ENCODE measurements at regions not wholly inside any gene's neighbourhood (a gene's known extent, or its start where the extent isn't known, plus 50 kb on each side); places are given as distances from the start of the nearest gene placed in this dataset.

DNA sequence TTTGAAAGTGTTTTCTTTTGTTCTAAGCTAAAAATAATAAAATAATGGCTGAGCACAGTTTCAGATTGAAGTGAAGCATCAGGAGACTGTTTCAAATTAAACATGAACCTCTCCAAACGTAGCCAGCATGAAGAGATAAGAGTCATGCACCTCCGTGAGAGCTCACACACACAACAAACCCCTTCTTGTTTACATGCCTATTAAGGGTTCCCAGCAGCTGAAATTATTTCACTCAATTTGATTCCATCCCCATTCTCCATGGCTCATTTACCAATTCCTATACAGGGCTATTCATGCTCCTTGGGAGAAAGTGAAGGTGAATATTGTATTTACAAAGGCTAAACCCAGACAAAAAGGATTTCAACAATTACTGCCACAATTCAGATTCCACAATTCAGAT is 954.1 kb upstream of the INTU start:
- no peaks in the 10 kb centered on the region for H3K9me3 ChIP-seq (ENCODE audit: control insufficient read depth, insufficient read depth, low read length)
- no peaks in the 10 kb centered on the region for H3K9me2 ChIP-seq (replicated peaks; ENCODE audit: control insufficient read depth, low read length)
- no peak overlapping the region for H3K4me2 ChIP-seq (ENCODE audit: low read length)
- H3K27me3 ChIP-seq (ENCODE audit: control insufficient read depth, low read length) = no peaks in the 10 kb centered on the region
- H3K79me2 ChIP-seq (ENCODE audit: control insufficient read depth, low read length) = no peaks in the 10 kb centered on the region
- no peaks in the 10 kb centered on the region for H3K36me3 ChIP-seq (ENCODE audit: control insufficient read depth, low read length)
- H3K4me1 ChIP-seq (ENCODE audit: control insufficient read depth, low read length) = no peaks in the 10 kb centered on the region
- TF ChIP-seq EZH2phosphoT487 (IDR thresholded peaks at IDR 0.05; ENCODE audit: borderline replicate concordance, low read length) = no peak
- no peak for TF ChIP-seq CTCF (IDR thresholded peaks at IDR 0.05; ENCODE audit: low read depth, low read length, poor library complexity, severe bottlenecking)
- no peak overlapping the region for H3K4me3 ChIP-seq (ENCODE audit: low read length)
- no peaks in the 10 kb centered on the region for H4K20me1 ChIP-seq (ENCODE audit: control insufficient read depth, insufficient read depth, low read depth, low read length)
- H3F3A ChIP-seq (ENCODE audit: control insufficient read depth, insufficient read depth) = no peaks in the 10 kb centered on the region
- H3K27ac ChIP-seq (ENCODE audit: low read depth, low read length) = no peak overlapping the region

DNA sequence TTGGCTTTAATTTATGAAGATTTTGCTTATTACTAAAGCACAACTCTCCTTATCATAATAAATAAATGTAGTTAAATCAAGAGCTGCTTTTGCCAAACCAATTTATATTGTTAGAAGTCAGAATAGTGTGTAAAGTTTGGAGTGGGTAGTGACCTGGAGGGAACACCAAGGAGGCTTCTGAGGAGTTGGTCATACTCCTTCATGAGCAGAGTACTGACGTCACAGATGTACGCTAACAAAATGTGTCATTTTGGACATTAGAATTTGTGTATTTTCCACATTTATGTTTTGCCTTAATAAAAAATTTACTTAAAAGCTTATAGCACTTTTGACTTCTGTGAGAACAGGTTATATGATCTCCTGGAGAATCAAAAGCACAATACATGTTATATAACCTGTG is 953.5 kb upstream of the INTU start:
- H3K4me3 ChIP-seq (ENCODE audit: low read length) = no peak overlapping the region
- no peaks in the 10 kb centered on the region for H3K27me3 ChIP-seq (ENCODE audit: control insufficient read depth, low read length)
- no peaks in the 10 kb centered on the region for H3K79me2 ChIP-seq (ENCODE audit: control insufficient read depth, low read length)
- H3K4me1 ChIP-seq (ENCODE audit: control insufficient read depth, low read length) = no peaks in the 10 kb centered on the region
- no peaks in the 10 kb centered on the region for H3K9me2 ChIP-seq (replicated peaks; ENCODE audit: control insufficient read depth, low read length)
- H3K36me3 ChIP-seq (ENCODE audit: control insufficient read depth, low read length) = no peaks in the 10 kb centered on the region
- TF ChIP-seq EZH2phosphoT487 (IDR thresholded peaks at IDR 0.05; ENCODE audit: borderline replicate concordance, low read length) (no peak), CTCF (IDR thresholded peaks at IDR 0.05; ENCODE audit: low read depth, low read length, poor library complexity, severe bottlenecking) (no peak)
- H3K4me2 ChIP-seq (ENCODE audit: low read length) = no peak overlapping the region
- no peaks in the 10 kb centered on the region for H4K20me1 ChIP-seq (ENCODE audit: control insufficient read depth, insufficient read depth, low read depth, low read length)
- H3F3A ChIP-seq (ENCODE audit: control insufficient read depth, insufficient read depth) = no peaks in the 10 kb centered on the region
- no peak overlapping the region for H3K27ac ChIP-seq (ENCODE audit: low read depth, low read length)
- H3K9me3 ChIP-seq (ENCODE audit: control insufficient read depth, insufficient read depth, low read length) = no peaks in the 10 kb centered on the region

DNA sequence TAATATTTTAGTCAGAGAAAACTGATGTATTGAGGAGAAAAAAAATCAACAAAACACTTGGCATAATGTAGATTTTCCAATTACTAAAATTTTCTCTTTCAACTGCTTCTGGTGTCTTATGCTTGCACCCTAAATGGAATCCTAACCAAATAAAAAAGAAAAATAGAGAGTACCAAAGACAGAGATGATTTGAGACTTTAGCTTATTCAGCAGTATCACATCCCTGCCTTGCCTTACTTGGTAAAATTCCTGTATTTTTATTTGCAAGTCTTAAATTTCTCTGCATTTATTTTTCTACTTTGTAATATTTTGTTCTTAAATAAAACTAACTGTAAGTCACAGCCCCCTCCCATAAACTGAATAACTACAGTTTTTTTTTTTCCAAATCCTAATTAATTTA is 950.5 kb upstream of the INTU start:
- Histone ChIP-seq H3F3A (ENCODE audit: control insufficient read depth, insufficient read depth) (no peaks in the 10 kb centered on the region), H3K9me2 (replicated peaks; ENCODE audit: control insufficient read depth, low read length) (no peaks in the 10 kb centered on the region), H3K27ac (ENCODE audit: low read depth, low read length) (no peak overlapping the region), H3K4me1 (ENCODE audit: control insufficient read depth, low read length) (no peaks in the 10 kb centered on the region), H3K79me2 (ENCODE audit: control insufficient read depth, low read length) (no peaks in the 10 kb centered on the region), H3K4me2 (ENCODE audit: low read length) (no peak overlapping the region), H3K27me3 (ENCODE audit: control insufficient read depth, low read length) (no peaks in the 10 kb centered on the region), H4K20me1 (ENCODE audit: control insufficient read depth, insufficient read depth, low read depth, low read length) (no peaks in the 10 kb centered on the region), H3K36me3 (ENCODE audit: control insufficient read depth, low read length) (no peaks in the 10 kb centered on the region), H3K9me3 (ENCODE audit: control insufficient read depth, insufficient read depth, low read length) (no peaks in the 10 kb centered on the region), H3K4me3 (ENCODE audit: low read length) (no peak overlapping the region)
- TF ChIP-seq CTCF (IDR thresholded peaks at IDR 0.05; ENCODE audit: low read depth, low read length, poor library complexity, severe bottlenecking) (no peak), EZH2phosphoT487 (IDR thresholded peaks at IDR 0.05; ENCODE audit: borderline replicate concordance, low read length) (no peak)

GRCh38 chr4:126686491-126686890 is 946.3 kb upstream of the INTU start:
- no peaks in the 10 kb centered on the region for H4K20me1 ChIP-seq (ENCODE audit: control insufficient read depth, insufficient read depth, low read depth, low read length)
- no peak overlapping the region for H3K4me3 ChIP-seq (ENCODE audit: low read length)
- H3F3A ChIP-seq (ENCODE audit: control insufficient read depth, insufficient read depth) = no peaks in the 10 kb centered on the region
- no peaks in the 10 kb centered on the region for H3K36me3 ChIP-seq (ENCODE audit: control insufficient read depth, low read length)
- no peaks in the 10 kb centered on the region for H3K4me1 ChIP-seq (ENCODE audit: control insufficient read depth, low read length)
- H3K9me3 ChIP-seq (ENCODE audit: control insufficient read depth, insufficient read depth, low read length) = no peaks in the 10 kb centered on the region
- TF ChIP-seq EZH2phosphoT487 (IDR thresholded peaks at IDR 0.05; ENCODE audit: borderline replicate concordance, low read length) (no peak), CTCF (IDR thresholded peaks at IDR 0.05; ENCODE audit: low read depth, low read length, poor library complexity, severe bottlenecking) (no peak)
- no peaks in the 10 kb centered on the region for H3K27me3 ChIP-seq (ENCODE audit: control insufficient read depth, low read length)
- H3K79me2 ChIP-seq (ENCODE audit: control insufficient read depth, low read length) = no peaks in the 10 kb centered on the region
- H3K4me2 ChIP-seq (ENCODE audit: low read length) = no peak overlapping the region
- no peaks in the 10 kb centered on the region for H3K9me2 ChIP-seq (replicated peaks; ENCODE audit: control insufficient read depth, low read length)
- no peak overlapping the region for H3K27ac ChIP-seq (ENCODE audit: low read depth, low read length)
